Astrocyte (in vitro differentiated cells and primary cell): ENCODE measurements at regions not wholly inside any gene's neighbourhood (a gene's known extent, or its start where the extent isn't known, plus 50 kb on each side); places are given as distances from the start of the nearest gene placed in this dataset.

Experiments used
- DNase-seq: peaks from one replicate; pipeline ENCODE4 v3.0.0-alpha.2; 2010; ENCODE audit warnings: low read depth
- FAIRE-seq: peaks from 2 replicates; lab custom pipeline; 2011; peaks lifted over from hg19 to GRCh38; lab: Jason Lieb, UNC
- H2AFZ ChIP-seq: 2 replicates; pipeline ENCODE4 v1.6.0; 2012; ENCODE audit warnings: low read depth, low read length, inconsistent platforms
- H3K27ac ChIP-seq: 2 replicates; pipeline ENCODE4 v1.5.1; 2011; ENCODE audit warnings: low read depth, low read length, inconsistent platforms
- H3K27me3 ChIP-seq: 2 replicates; pipeline ENCODE4 v1.6.0; 2011; ENCODE audit warnings: low read length, inconsistent platforms; ENCODE audit not compliant: insufficient read depth
- H3K36me3 ChIP-seq: 2 replicates; pipeline ENCODE4 v1.5.1; 2011; ENCODE audit warnings: low read length, inconsistent platforms; ENCODE audit not compliant: insufficient read depth
- H3K4me1 ChIP-seq: 2 replicates; pipeline ENCODE4 v1.5.1; 2011; ENCODE audit warnings: low read length, inconsistent platforms; ENCODE audit not compliant: insufficient read depth
- H3K4me2 ChIP-seq: 2 replicates; pipeline ENCODE4 v1.6.0; 2012; ENCODE audit warnings: low read length, inconsistent platforms
- H3K4me3 ChIP-seq: 2 replicates; pipeline ENCODE4 v1.5.1; 2011; ENCODE audit warnings: low read depth, mild to moderate bottlenecking, low read length, inconsistent platforms; ENCODE audit not compliant: insufficient read depth
- H3K79me2 ChIP-seq: 2 replicates; pipeline ENCODE4 v1.6.0; 2012; ENCODE audit warnings: mild to moderate bottlenecking, low read length, inconsistent platforms; ENCODE audit not compliant: insufficient read depth
- H3K9ac ChIP-seq: 2 replicates; pipeline ENCODE4 v1.6.0; 2012; ENCODE audit warnings: mild to moderate bottlenecking, low read length, inconsistent platforms
- H3K9me3 ChIP-seq: 2 replicates; pipeline ENCODE4 v1.5.1; 2012; ENCODE audit warnings: low read depth, mild to moderate bottlenecking, low read length, inconsistent platforms; ENCODE audit not compliant: insufficient read depth
- H4K20me1 ChIP-seq: 2 replicates; pipeline ENCODE4 v1.6.0; 2012; ENCODE audit warnings: low read length, inconsistent platforms; ENCODE audit not compliant: insufficient read depth
- H3K27ac Mint-ChIP-seq: one replicate; pipeline ENCODE4 v1.8.0; 2021; ENCODE audit warnings: mild to moderate bottlenecking, mixed read lengths; ENCODE audit not compliant: unreplicated experiment
- H3K27me3 Mint-ChIP-seq: one replicate; pipeline ENCODE4 v1.8.0; 2021; ENCODE audit warnings: low read depth, mixed read lengths; ENCODE audit not compliant: unreplicated experiment
- H3K36me3 Mint-ChIP-seq: one replicate; pipeline ENCODE4 v1.8.0; 2021; ENCODE audit warnings: low read depth, mixed read lengths; ENCODE audit not compliant: unreplicated experiment
- H3K4me1 Mint-ChIP-seq: one replicate; pipeline ENCODE4 v1.8.0; 2021; ENCODE audit warnings: low read depth, mixed read lengths; ENCODE audit not compliant: unreplicated experiment
- H3K4me3 Mint-ChIP-seq: one replicate; pipeline ENCODE4 v1.8.0; 2021; ENCODE audit warnings: mild to moderate bottlenecking, moderate library complexity, mixed read lengths; ENCODE audit not compliant: unreplicated experiment
- H3K9me3 Mint-ChIP-seq: one replicate; pipeline ENCODE4 v1.8.0; 2021; ENCODE audit warnings: mild to moderate bottlenecking, mixed read lengths; ENCODE audit not compliant: unreplicated experiment
- EZH2 ChIP-seq: IDR thresholded peaks from 2 replicates; pipeline ENCODE4 v1.6.1; 2012; ENCODE audit warnings: mild to moderate bottlenecking, low read length, inconsistent platforms; ENCODE audit not compliant: insufficient read depth
- TF ChIP-seq, protein P1 (sequence below): IDR thresholded peaks from 2 replicates; pipeline ENCODE4 v1.5.1; 2011; ENCODE audit warnings: low read depth, mild to moderate bottlenecking, inconsistent platforms, low read length, moderate library complexity; ENCODE audit not compliant: insufficient read depth

DNA sequence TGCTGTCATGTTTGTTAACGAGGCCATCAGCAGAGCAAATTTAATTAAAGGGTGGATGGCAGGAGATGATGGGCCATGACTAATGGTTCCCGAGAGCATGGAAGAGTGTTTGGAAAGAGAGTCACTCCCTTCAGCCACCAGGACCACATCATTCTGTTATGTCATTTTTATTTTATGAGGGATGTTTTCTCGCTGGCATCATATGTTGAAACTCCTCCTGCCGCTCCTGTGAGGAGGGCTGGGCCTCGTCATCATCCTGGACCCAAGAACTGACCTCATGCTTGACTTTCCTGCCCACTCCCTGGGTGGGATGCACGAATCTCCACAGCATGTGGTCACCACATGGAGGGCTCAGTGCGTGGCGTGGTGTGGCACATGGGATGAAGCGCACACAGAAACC, 86.4 kb upstream of the FRMD1 start:
- no peak for FAIRE-seq
- H3K36me3 ChIP-seq, result no peaks in the 10 kb centered on the region
- DNase-seq, result no peak

DNA sequence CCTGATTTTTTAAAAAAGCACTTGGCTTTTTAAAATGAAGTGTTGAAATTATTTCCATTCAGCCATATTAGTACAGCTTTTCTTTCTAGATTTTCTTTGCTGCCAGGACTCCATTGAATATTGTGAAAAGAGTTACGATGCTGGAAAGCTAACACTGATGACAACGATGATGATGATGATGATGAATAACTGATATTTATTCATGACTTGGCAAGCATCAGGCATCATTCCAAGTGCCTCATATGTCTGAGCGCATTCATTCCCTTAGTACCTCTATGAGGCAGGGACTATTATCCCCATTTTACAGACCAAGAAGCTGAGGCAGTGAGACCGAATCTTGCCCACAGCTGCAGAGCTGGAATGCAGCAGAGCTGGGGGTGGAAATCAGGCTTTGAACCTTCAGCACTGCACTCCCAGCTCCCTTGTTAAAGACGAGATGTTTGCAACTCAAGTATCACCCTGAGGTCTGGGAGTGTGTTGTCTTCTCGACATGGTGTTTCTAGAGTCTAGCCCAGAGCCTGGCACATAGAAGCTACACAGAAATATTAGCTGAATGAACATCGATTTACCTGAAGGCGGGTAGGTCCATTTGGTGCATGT, 85.5 kb upstream of the FRMD1 start:
- Histone ChIP-seq H3K9ac (no peak overlapping the region), H4K20me1 (no peaks in the 10 kb centered on the region), H3K27me3 (no peaks in the 10 kb centered on the region), H3K79me2 (no peaks in the 10 kb centered on the region), H3K27ac (no peak overlapping the region), H2AFZ (no peak overlapping the region), H3K4me1 (no peaks in the 10 kb centered on the region), H3K4me2 (no peak overlapping the region), H3K36me3 (no peaks in the 10 kb centered on the region), H3K9me3 (peaks cover 2% of the 10 kb centered on the region), H3K4me3 (no peak overlapping the region)
- Mint-ChIP-seq H3K4me3 (no peak overlapping the region), H3K36me3 (no peaks in the 10 kb centered on the region), H3K9me3 (peaks cover 8% of the 10 kb centered on the region), H3K27me3 (peaks cover 20% of the 10 kb centered on the region), H3K4me1 (no peaks in the 10 kb centered on the region), H3K27ac (no peak overlapping the region)
- TF ChIP-seq, protein P1, sequence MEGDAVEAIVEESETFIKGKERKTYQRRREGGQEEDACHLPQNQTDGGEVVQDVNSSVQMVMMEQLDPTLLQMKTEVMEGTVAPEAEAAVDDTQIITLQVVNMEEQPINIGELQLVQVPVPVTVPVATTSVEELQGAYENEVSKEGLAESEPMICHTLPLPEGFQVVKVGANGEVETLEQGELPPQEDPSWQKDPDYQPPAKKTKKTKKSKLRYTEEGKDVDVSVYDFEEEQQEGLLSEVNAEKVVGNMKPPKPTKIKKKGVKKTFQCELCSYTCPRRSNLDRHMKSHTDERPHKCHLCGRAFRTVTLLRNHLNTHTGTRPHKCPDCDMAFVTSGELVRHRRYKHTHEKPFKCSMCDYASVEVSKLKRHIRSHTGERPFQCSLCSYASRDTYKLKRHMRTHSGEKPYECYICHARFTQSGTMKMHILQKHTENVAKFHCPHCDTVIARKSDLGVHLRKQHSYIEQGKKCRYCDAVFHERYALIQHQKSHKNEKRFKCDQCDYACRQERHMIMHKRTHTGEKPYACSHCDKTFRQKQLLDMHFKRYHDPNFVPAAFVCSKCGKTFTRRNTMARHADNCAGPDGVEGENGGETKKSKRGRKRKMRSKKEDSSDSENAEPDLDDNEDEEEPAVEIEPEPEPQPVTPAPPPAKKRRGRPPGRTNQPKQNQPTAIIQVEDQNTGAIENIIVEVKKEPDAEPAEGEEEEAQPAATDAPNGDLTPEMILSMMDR, result no peak
- no peak for TF ChIP-seq EZH2
- no peak for DNase-seq
- no peak for FAIRE-seq

More for the DNA sequence above, 86.4 kb upstream of the FRMD1 start:
- H3K4me3 ChIP-seq, result no peak overlapping the region
- no peaks in the 10 kb centered on the region for H3K27me3 ChIP-seq
- Mint-ChIP-seq H3K9me3 (peaks cover 8% of the 10 kb centered on the region), H3K4me1 (no peaks in the 10 kb centered on the region), H3K27ac (no peak overlapping the region), H3K4me3 (no peak overlapping the region), H3K27me3 (peaks cover 20% of the 10 kb centered on the region), H3K36me3 (no peaks in the 10 kb centered on the region)
- no peak overlapping the region for H3K9ac ChIP-seq
- H3K4me1 ChIP-seq, result no peaks in the 10 kb centered on the region
- no peaks in the 10 kb centered on the region for H3K79me2 ChIP-seq
- H4K20me1 ChIP-seq, result no peaks in the 10 kb centered on the region
- H3K27ac ChIP-seq, result no peak overlapping the region
- H3K4me2 ChIP-seq, result no peak overlapping the region
- H3K9me3 ChIP-seq, result peaks cover 2% of the 10 kb centered on the region
- no peak overlapping the region for H2AFZ ChIP-seq
- no peak for TF ChIP-seq EZH2
- TF ChIP-seq, protein P1, result no peak

DNA sequence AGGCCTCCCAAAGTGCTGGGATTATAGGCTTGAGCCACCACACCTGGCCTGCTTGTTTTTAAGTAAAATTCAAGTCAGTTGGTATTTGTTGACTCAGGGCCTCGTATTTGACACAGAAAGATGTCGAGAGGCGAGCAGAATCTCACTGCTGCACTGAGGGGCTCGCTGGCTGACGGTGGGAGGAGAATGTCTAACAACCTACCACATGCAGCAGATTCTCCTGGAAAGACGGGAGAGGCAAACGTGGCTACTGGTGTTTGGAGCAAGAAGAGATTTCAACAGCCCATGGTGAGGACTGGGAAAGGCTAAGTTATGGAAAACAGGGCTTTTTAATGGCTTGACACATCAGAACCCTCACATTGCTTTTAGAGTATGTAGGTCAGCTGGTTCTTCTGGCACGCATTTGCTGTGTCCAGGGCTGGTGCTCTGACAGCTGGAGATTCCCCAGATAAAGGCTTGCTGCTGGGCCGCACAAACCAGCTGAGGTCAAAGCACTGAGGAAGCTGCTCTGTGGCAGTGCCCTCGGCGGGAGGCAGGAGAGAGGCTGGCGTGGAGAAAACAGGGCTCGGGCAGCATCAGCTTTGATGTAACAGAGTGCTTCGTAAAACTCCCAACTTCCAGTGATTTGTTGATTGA, 84.2 kb upstream of the FRMD1 start:
- H4K20me1 ChIP-seq, result no peaks in the 10 kb centered on the region
- H3K4me3 ChIP-seq, result no peak overlapping the region
- H3K27ac ChIP-seq, result no peak overlapping the region
- FAIRE-seq (no peak), DNase-seq (peak; percentile 34)
- H3K79me2 ChIP-seq, result no peaks in the 10 kb centered on the region
- no peaks in the 10 kb centered on the region for H3K27me3 ChIP-seq
- Mint-ChIP-seq H3K27me3 (peaks cover 19% of the 10 kb centered on the region), H3K4me1 (peaks cover 7% of the 10 kb centered on the region), H3K36me3 (no peaks in the 10 kb centered on the region), H3K27ac (no peak overlapping the region), H3K4me3 (no peak overlapping the region), H3K9me3 (peaks cover 6% of the 10 kb centered on the region)
- peaks cover 2% of the 10 kb centered on the region for H3K9me3 ChIP-seq
- no peak overlapping the region for H3K4me2 ChIP-seq
- H3K4me1 ChIP-seq, result peaks cover 5% of the 10 kb centered on the region
- TF ChIP-seq, protein P1, result no peak
- TF ChIP-seq EZH2, result no peak
- no peak overlapping the region for H2AFZ ChIP-seq
- no peak overlapping the region for H3K9ac ChIP-seq
- H3K36me3 ChIP-seq, result no peaks in the 10 kb centered on the region
